K562 (cell line): ENCODE measurements at regions not wholly inside any gene's neighbourhood (a gene's known extent, or its start where the extent isn't known, plus 50 kb on each side); places are given as distances from the start of the nearest gene placed in this dataset.

Experiments
- ATAC-seq: fragments of 200-7000 bp; cut with Tn5 transposase; 3 replicates; pipeline ENCODE4 v1.9.1; 2020; ENCODE audit warnings: moderate library complexity
- BruUV-seq: library from RNA; stranded (reverse); fragments of 400-500 nt; replicated peaks from 2 replicates; lab custom pipeline; 2021; lab: Mats Ljungman, UMichigan
- CTCF ChIA-PET: fragments of 300-600 bp; formaldehyde crosslinking; extraction: SDS; loops from one replicate; lab custom pipeline; 2021; ENCODE audit warnings: low intra/inter-chr PET ratio; lab: Yijun Ruan, JAX
- POLR2A ChIA-PET: fragments of 300-600, 350-650 bp; sonication (Branson Sonifier 250); formaldehyde crosslinking; extraction: SDS; loops from one replicate; lab custom pipeline; 2021; ENCODE audit warnings: antibody characterized with exemption, inconsistent platforms; lab: Yijun Ruan, JAX
- DNase-seq, 4 experiments: peaks; one replicate each; pipeline versions ENCODE4 v3.0.0 to v3.0.0-alpha.2; 2011 to 2018; ENCODE audit warnings: low spot score in 3 of 4, mixed read lengths in 3 of 4; ENCODE audit errors: extremely low read depth in 1 of 4
- FAIRE-seq: peaks from 2 replicates; lab custom pipeline; 2011; peaks lifted over from hg19 to GRCh38; lab: Jason Lieb, UNC
- H2AFZ ChIP-seq: 2 replicates; pipeline ENCODE4 v1.6.0; 2011; ENCODE audit warnings: low read depth, low read length, control low read depth, inconsistent platforms
- H3K27ac ChIP-seq: fragments of 200-600 bp; 3 replicates; pipeline ENCODE4 v1.8.0; 2011; ENCODE audit warnings: low read depth, mild to moderate bottlenecking, control low read depth, inconsistent platforms, low read length, moderate library complexity, mixed read lengths; ENCODE audit errors: extremely low read depth
- H3K27me3 ChIP-seq, 2 experiments: fragments of 300-600 bp in 1 of 2; 2 replicates in 1 of 2; 3 replicates in 1 of 2; pipeline versions ENCODE4 v1.6.0 to v1.8.0; 2011; ENCODE audit warnings: inconsistent platforms in 2 of 2, low read length in 2 of 2, mild to moderate bottlenecking in 1 of 2, mixed read lengths in 1 of 2, moderate library complexity in 1 of 2; ENCODE audit not compliant: control insufficient read depth in 2 of 2, insufficient read depth in 2 of 2
- H3K36me3 ChIP-seq: fragments of 300-600 bp; 3 replicates; pipeline ENCODE4 v1.8.0; 2011; ENCODE audit warnings: mild to moderate bottlenecking, low read length, inconsistent platforms; ENCODE audit not compliant: control insufficient read depth, insufficient read depth
- H3K4me1 ChIP-seq, 2 experiments: fragments of 200-600 bp in 1 of 2; replicated peaks in 1 of 2; 2 replicates in 1 of 2; 3 replicates in 1 of 2; pipeline versions ENCODE4 v1.5.1 to v1.8.0; 2011; ENCODE audit warnings: inconsistent platforms in 2 of 2, low read length in 2 of 2, mild to moderate bottlenecking in 1 of 2, mixed read lengths in 1 of 2, moderate library complexity in 1 of 2; ENCODE audit not compliant: control insufficient read depth in 2 of 2, insufficient read depth in 2 of 2
- H3K4me2 ChIP-seq: 2 replicates; pipeline ENCODE4 v1.6.1; 2011; ENCODE audit warnings: low read length, control low read depth, inconsistent platforms, mixed read lengths; ENCODE audit not compliant: insufficient read depth
- H3K4me3 ChIP-seq: fragments of 200-600 bp; sonication (generic), shearing (Covaris generic); 2 replicates; pipeline ENCODE4 v1.5.1; 2016; ENCODE audit warnings: control low read depth, inconsistent platforms
- H3K79me2 ChIP-seq: fragments of 200-600 bp; 3 replicates; pipeline ENCODE4 v1.8.0; 2011; ENCODE audit warnings: low read length, inconsistent platforms; ENCODE audit not compliant: control insufficient read depth, insufficient read depth
- H3K9ac ChIP-seq, 2 experiments: 2 replicates each; pipeline versions ENCODE4 v1.6.0 to v1.6.1; 2011; ENCODE audit warnings: low read depth in 2 of 2, low read length in 2 of 2, control low read depth in 1 of 2, inconsistent platforms in 1 of 2, mild to moderate bottlenecking in 1 of 2, mixed read lengths in 1 of 2; ENCODE audit not compliant: insufficient read depth in 1 of 2
- H3K9me1 ChIP-seq: one replicate; pipeline ENCODE4 v1.6.0; 2011; ENCODE audit warnings: inconsistent platforms, mild to moderate bottlenecking, low read length, moderate library complexity; ENCODE audit not compliant: control insufficient read depth, insufficient read depth
- H3K9me3 ChIP-seq: replicated peaks from 2 replicates; pipeline ENCODE4 v1.5.1; 2011; ENCODE audit warnings: low read depth, low read length, inconsistent platforms; ENCODE audit not compliant: control insufficient read depth, insufficient read depth
- H4K20me1 ChIP-seq: replicated peaks from 2 replicates; pipeline ENCODE4 v1.6.1; 2011; ENCODE audit warnings: low read length, inconsistent platforms, mixed read lengths; ENCODE audit not compliant: control insufficient read depth, insufficient read depth
- CHD4 ChIP-seq: fragments of 200-600 bp; sonication (generic); IDR thresholded peaks from 3 replicates; pipeline ENCODE4 v1.6.1; 2012; ENCODE audit warnings: low read depth, mild to moderate bottlenecking, mixed read lengths, low read length, inconsistent platforms; ENCODE audit not compliant: insufficient read depth, insufficient replicate concordance, poor library complexity, severe bottlenecking
- EP400 ChIP-seq: fragments of 450-650 bp; IDR thresholded peaks from 2 replicates; pipeline ENCODE4 v1.6.1; 2017; ENCODE audit warnings: antibody characterized with exemption, mild to moderate bottlenecking, moderate library complexity
- MXD1 ChIP-seq: fragments of 250-450 bp; sonication (Bioruptor Pico); IDR thresholded peaks from 2 replicates; pipeline ENCODE4 v1.8.0; 2021; ENCODE audit warnings: borderline replicate concordance, mild to moderate bottlenecking, moderate library complexity; ENCODE audit not compliant: poor library complexity, severe bottlenecking
- RCOR1 ChIP-seq, 2 experiments: IDR thresholded peaks; 2 replicates each; pipeline ENCODE4 v1.6.1; 2012; ENCODE audit warnings: low read depth in 2 of 2, low read length in 2 of 2, borderline replicate concordance in 1 of 2, improper control_type of control experiment in 1 of 2
- THAP12 ChIP-seq: fragments of 250-450 bp; sonication (Bioruptor Pico); IDR thresholded peaks from 2 replicates; pipeline ENCODE4 v1.9.0; 2021; ENCODE audit warnings: mild to moderate bottlenecking, inconsistent platforms
- ZBTB7A ChIP-seq: IDR thresholded peaks from 2 replicates; pipeline ENCODE4 v1.6.1; 2011; ENCODE audit warnings: low read depth, mild to moderate bottlenecking, low read length, moderate library complexity, borderline replicate concordance; ENCODE audit not compliant: control insufficient read depth
- ZKSCAN1 ChIP-seq: fragments of 150-350 bp; IDR thresholded peaks from 2 replicates; pipeline ENCODE4 v1.6.1; 2016; ENCODE audit warnings: low read depth, low read length
- WGBS: fragments of 100-300 bp; shearing (Covaris generic); methylation state at CpG from one replicate; pipeline ENCODE4 v1.1.6; 2016; ENCODE audit warnings: low coverage, mixed read lengths; ENCODE audit not compliant: insufficient coverage; ENCODE audit errors: missing lambda C conversion rate; 5-methylcytosine and 5-hydroxymethylcytosine counted together
- in situ Hi-C: fragments of 300-500 bp; cut with MboI; formaldehyde crosslinking; loops from 4 replicates; pipeline ENCODE4 v1.15.0; 2018; ENCODE audit warnings: inconsistent platforms, mixed read lengths
- intact Hi-C: fragments of 100-400 bp; cut with micrococcal nuclease; formaldehyde crosslinking; loops from 2 replicates; pipeline ENCODE4 v1.14.2; 2022
- TF ChIP-seq, protein P1 (sequence below), 2 experiments: fragments of 450-650 bp in 1 of 2; sonication (generic) in 1 of 2; formaldehyde crosslinking; conservative IDR thresholded peaks; 2 replicates each; pipeline versions ENCODE4 v1.4.0 to v1.8.1; 2020 to 2022; ENCODE audit warnings: mild to moderate bottlenecking in 1 of 2, missing genetic modification reagents in 1 of 2

GRCh38 chr6:94902974-94903628 lies 674.2 kb upstream of the MANEA start:
- H3K4me3 ChIP-seq: no peak overlapping the region
- no peaks in the 10 kb centered on the region for H3K9me3 ChIP-seq
- H3K79me2 ChIP-seq: no peaks in the 10 kb centered on the region
- WGBS: 0% methylated on average over 1 of the region's 1 CpG
- H3K4me2 ChIP-seq: no peak overlapping the region
- no peaks in the 10 kb centered on the region for H3K4me1 ChIP-seq
- ChIA-PET POLR2A (no interaction called here), CTCF (no interaction called here)
- H3K27ac ChIP-seq: no peak overlapping the region
- no TSS peak for BruUV-seq
- no peak overlapping the region for H3K9ac ChIP-seq
- intact Hi-C loops (no loop called here), in situ Hi-C loops (no loop called here)
- no peaks in the 10 kb centered on the region for H4K20me1 ChIP-seq
- DNase-seq: no peak
- no peaks in the 10 kb centered on the region for H3K27me3 ChIP-seq
- no peak overlapping the region for H2AFZ ChIP-seq
- H3K9me1 ChIP-seq: no peaks in the 10 kb centered on the region
- FAIRE-seq: no peak
- no peak for TF ChIP-seq CHD4
- no peak for TF ChIP-seq THAP12 (CRISPR knock-in tag)
- no peak for TF ChIP-seq ZBTB7A
- no peak for TF ChIP-seq EP400
- TF ChIP-seq, protein P1, sequence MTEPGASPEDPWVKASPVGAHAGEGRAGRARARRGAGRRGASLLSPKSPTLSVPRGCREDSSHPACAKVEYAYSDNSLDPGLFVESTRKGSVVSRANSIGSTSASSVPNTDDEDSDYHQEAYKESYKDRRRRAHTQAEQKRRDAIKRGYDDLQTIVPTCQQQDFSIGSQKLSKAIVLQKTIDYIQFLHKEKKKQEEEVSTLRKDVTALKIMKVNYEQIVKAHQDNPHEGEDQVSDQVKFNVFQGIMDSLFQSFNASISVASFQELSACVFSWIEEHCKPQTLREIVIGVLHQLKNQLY (CRISPR knock-in tag; conservative IDR thresholded peaks at IDR 0.05): no peak
- no peak for TF ChIP-seq ZKSCAN1
- no peak for TF ChIP-seq MXD1 (CRISPR knock-in tag)
- TF ChIP-seq RCOR1 (IDR thresholded peaks at IDR 0.05; ENCODE audit: borderline replicate concordance in 1 of 2, low read depth in 2 of 2, low read length in 2 of 2): no peak
- H3K36me3 ChIP-seq: no peaks in the 10 kb centered on the region
- no peak for ATAC-seq
